ENCODE measurements at regions not wholly inside any gene's neighbourhood (a gene's known extent, or its start where the extent isn't known, plus 50 kb on each side); places are given as distances from the start of the nearest gene placed in this dataset.
A peak's percentile ranks its signal among the peaks of the same experiment; 100 is the strongest.

DNA sequence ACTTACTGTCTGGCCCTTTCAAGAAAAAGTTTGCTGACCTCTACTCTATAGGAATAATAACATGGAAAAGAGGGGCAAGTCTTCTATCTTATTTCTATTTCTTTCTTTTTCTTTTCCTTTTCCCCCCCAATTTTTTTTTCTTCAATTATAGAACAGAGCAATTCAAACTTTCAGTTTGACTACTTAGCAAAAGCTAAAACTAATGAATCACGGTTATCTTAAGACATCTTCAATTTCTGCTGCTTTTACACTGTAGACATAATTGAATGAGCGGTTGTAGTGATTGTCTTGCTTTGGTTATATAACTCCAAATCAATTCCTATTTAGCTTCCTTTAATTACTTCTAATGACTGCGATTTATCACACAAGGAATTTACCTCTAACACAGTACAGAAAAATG is 74.3 kb upstream of the P2RY1 start:
- TF ChIP-seq POLR2A (IDR thresholded peaks at IDR 0.05; ENCODE audit: extremely low read depth, insufficient read length) (no peak), MYC (IDR thresholded peaks at IDR 0.05; ENCODE audit: low read depth, low read length) (no peak)
- TF ChIP-seq, protein P1, sequence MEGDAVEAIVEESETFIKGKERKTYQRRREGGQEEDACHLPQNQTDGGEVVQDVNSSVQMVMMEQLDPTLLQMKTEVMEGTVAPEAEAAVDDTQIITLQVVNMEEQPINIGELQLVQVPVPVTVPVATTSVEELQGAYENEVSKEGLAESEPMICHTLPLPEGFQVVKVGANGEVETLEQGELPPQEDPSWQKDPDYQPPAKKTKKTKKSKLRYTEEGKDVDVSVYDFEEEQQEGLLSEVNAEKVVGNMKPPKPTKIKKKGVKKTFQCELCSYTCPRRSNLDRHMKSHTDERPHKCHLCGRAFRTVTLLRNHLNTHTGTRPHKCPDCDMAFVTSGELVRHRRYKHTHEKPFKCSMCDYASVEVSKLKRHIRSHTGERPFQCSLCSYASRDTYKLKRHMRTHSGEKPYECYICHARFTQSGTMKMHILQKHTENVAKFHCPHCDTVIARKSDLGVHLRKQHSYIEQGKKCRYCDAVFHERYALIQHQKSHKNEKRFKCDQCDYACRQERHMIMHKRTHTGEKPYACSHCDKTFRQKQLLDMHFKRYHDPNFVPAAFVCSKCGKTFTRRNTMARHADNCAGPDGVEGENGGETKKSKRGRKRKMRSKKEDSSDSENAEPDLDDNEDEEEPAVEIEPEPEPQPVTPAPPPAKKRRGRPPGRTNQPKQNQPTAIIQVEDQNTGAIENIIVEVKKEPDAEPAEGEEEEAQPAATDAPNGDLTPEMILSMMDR (IDR thresholded peaks at IDR 0.05; ENCODE audit: low read depth, low read length), result no peak
- TF ChIP-seq, protein P2, sequence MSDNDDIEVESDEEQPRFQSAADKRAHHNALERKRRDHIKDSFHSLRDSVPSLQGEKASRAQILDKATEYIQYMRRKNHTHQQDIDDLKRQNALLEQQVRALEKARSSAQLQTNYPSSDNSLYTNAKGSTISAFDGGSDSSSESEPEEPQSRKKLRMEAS (IDR thresholded peaks at IDR 0.05; ENCODE audit: low read depth, low read length), result no peak

DNA sequence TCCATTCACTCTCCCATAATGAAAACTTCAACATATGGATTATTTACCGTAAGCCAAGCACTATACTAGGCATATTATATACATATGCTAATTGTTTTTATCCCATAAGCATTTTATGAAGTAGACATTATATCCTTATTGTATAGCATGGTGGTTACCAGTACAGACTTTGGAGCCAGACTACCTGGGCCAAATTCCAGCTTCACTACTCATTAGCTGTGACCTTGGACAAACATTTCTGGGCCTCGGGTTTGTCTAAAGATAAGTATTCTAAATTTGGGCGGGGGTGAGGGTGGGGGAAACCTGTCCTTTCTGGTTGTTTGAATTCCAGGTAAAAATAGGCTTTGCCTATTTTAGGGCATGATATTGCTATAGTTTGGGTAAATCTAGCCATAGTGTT is 66.5 kb upstream of the P2RY1 start:
- DNase-seq (ENCODE audit: low read depth), result no peak

More for the DNA sequence above, 74.3 kb upstream of the P2RY1 start:
- no peak overlapping the region for H3K4me3 ChIP-seq (ENCODE audit: low read depth, low read length)
- DNase-seq (ENCODE audit: low read depth), result no peak

DNA sequence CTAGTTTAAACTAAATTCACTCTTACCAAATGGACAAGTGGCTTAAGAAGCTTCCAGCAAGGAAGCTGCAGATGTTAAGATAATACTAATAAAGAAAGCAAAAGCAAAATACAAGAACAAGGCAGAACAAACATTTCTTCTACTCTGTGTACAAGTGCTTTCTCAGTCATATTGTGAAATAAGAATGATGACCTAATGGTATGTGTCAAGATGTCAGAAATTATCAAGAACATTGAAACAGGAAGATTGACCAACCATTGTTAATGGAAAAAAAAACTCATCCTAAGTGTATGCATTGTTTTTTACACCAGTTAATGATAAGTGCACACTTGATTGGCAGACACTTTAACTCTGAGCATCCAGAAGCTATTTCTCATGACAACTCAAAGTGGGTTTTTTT is 65.4 kb upstream of the P2RY1 start:
- peak; percentile 4 for DNase-seq (ENCODE audit: low read depth)
- TF ChIP-seq, protein P2 (IDR thresholded peaks at IDR 0.05; ENCODE audit: low read depth, low read length), result no peak
- no peak for TF ChIP-seq POLR2A (IDR thresholded peaks at IDR 0.05; ENCODE audit: extremely low read depth, insufficient read length)
- TF ChIP-seq, protein P1 (IDR thresholded peaks at IDR 0.05; ENCODE audit: low read depth, low read length), result no peak
- TF ChIP-seq MYC (IDR thresholded peaks at IDR 0.05; ENCODE audit: low read depth, low read length), result no peak
- H3K4me3 ChIP-seq (ENCODE audit: low read depth, low read length), result no peak overlapping the region

More for the DNA sequence above, 66.5 kb upstream of the P2RY1 start:
- H3K4me3 ChIP-seq (ENCODE audit: low read depth, low read length), result no peak overlapping the region
- TF ChIP-seq POLR2A (IDR thresholded peaks at IDR 0.05; ENCODE audit: extremely low read depth, insufficient read length), result no peak
- TF ChIP-seq MYC (IDR thresholded peaks at IDR 0.05; ENCODE audit: low read depth, low read length), result no peak
- TF ChIP-seq, protein P1 (IDR thresholded peaks at IDR 0.05; ENCODE audit: low read depth, low read length), result no peak
- TF ChIP-seq, protein P2 (IDR thresholded peaks at IDR 0.05; ENCODE audit: low read depth, low read length), result no peak

DNA sequence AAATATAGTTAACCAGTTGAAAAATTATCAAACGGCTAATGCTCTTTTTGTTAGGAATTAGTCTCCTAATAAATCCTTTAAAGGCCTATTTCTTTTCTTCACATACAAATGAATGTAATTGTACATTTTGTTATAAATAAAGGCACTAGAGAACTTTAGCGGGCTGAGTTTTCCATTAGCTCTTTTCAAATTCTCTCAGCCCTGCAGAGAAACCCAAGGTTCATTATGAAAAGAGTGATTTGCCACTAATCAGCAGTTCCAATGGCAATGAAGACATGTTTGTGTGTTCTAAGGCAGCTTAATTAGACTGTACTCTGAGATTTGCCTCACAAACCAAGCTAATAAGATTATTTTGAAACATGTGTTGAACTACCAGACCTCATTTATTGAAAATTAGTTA is 64.6 kb upstream of the P2RY1 start:
- DNase-seq (ENCODE audit: low read depth), result no peak
- TF ChIP-seq, protein P2 (IDR thresholded peaks at IDR 0.05; ENCODE audit: low read depth, low read length), result no peak
- TF ChIP-seq, protein P1 (IDR thresholded peaks at IDR 0.05; ENCODE audit: low read depth, low read length), result no peak
- TF ChIP-seq POLR2A (IDR thresholded peaks at IDR 0.05; ENCODE audit: extremely low read depth, insufficient read length) (no peak), MYC (IDR thresholded peaks at IDR 0.05; ENCODE audit: low read depth, low read length) (no peak)
- no peak overlapping the region for H3K4me3 ChIP-seq (ENCODE audit: low read depth, low read length)

DNA sequence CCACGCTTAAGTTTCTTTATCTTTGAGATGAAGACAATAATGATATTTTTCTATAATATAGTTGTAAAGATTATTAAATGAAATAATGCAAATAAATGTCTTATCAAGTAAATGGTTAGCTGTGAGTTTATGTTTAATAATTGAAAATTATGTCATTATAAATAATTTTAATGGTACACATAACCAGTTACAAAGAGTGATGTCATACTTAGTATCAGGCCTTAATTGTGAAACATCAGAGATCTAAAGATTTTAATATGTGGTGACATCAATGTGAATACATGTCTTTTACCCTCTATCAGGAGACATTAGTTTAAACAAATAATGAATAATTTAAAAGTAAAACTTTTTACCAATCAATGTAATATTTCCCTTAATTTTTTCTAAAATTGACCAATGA is 63.8 kb upstream of the P2RY1 start:
- DNase-seq (ENCODE audit: low read depth), result no peak
- no peak for TF ChIP-seq POLR2A (IDR thresholded peaks at IDR 0.05; ENCODE audit: extremely low read depth, insufficient read length)
- TF ChIP-seq, protein P1 (IDR thresholded peaks at IDR 0.05; ENCODE audit: low read depth, low read length), result no peak
- TF ChIP-seq, protein P2 (IDR thresholded peaks at IDR 0.05; ENCODE audit: low read depth, low read length), result no peak
- TF ChIP-seq MYC (IDR thresholded peaks at IDR 0.05; ENCODE audit: low read depth, low read length), result no peak
- no peak overlapping the region for H3K4me3 ChIP-seq (ENCODE audit: low read depth, low read length)

Measured in NB4 (cell line).